ENCODE measurements at regions not wholly inside any gene's neighbourhood (a gene's known extent, or its start where the extent isn't known, plus 50 kb on each side); places are given as distances from the start of the nearest gene placed in this dataset.

GRCh38 chr9:90156318-90156717 lies 486.3 kb downstream of the DIRAS2 start:
- no peak for TF ChIP-seq ZNF274 (IDR thresholded peaks at IDR 0.05; ENCODE audit: low read depth, low read length)
- no peak for TF ChIP-seq YY1 (IDR thresholded peaks at IDR 0.05; ENCODE audit: insufficient read depth, insufficient read length)
